ENCODE measurements at regions not wholly inside any gene's neighbourhood (a gene's known extent, or its start where the extent isn't known, plus 50 kb on each side); places are given as distances from the start of the nearest gene placed in this dataset.
"Not testable (repeated sequence)": the region's sequence is repeated elsewhere in the genome, so short reads cannot be mapped to it uniquely, and the experiment has no call there.

GRCh38 chr4:60482921-60483351 lies 717.2 kb upstream of the ADGRL3 start:
- Histone ChIP-seq H3K36me3 (no peaks in the 10 kb centered on the region), H3K27ac (no peak overlapping the region), H3K9me3 (no peaks in the 10 kb centered on the region), H3K27me3 (no peaks in the 10 kb centered on the region), H3K4me1 (no peaks in the 10 kb centered on the region), H3K4me3 (no peak overlapping the region)
- ATAC-seq (ENCODE audit: low FRiP score in 2 of 2) (no peak), DNase-seq (no peak)
- TF ChIP-seq POLR2AphosphoS5 (IDR thresholded peaks at IDR 0.05) (no peak), EP300 (IDR thresholded peaks at IDR 0.05) (no peak), POLR2A (IDR thresholded peaks at IDR 0.05) (no peak), CTCF (IDR thresholded peaks at IDR 0.05) (no peak)
- WGBS, 2 donors = 48 to 49% methylated on average over 2 of the region's 2 CpGs

GRCh38 chr4:60485276-60485675 lies 714.9 kb upstream of the ADGRL3 start:
- Histone ChIP-seq H3K27ac (no peak overlapping the region), H3K27me3 (no peaks in the 10 kb centered on the region), H3K36me3 (no peaks in the 10 kb centered on the region), H3K4me3 (no peak overlapping the region), H3K4me1 (no peaks in the 10 kb centered on the region), H3K9me3 (no peaks in the 10 kb centered on the region)
- TF ChIP-seq POLR2AphosphoS5 (IDR thresholded peaks at IDR 0.05) = no peak
- TF ChIP-seq CTCF (IDR thresholded peaks at IDR 0.05) = no peak
- TF ChIP-seq POLR2A (IDR thresholded peaks at IDR 0.05) = no peak
- no peak for ATAC-seq (ENCODE audit: low FRiP score in 2 of 2)
- no peak for DNase-seq
- 73 to 77% methylated on average over 3 of the region's 3 CpGs for WGBS, 2 donors

- H3K9me3 ChIP-seq; H3K4me1 ChIP-seq; ATAC-seq (ENCODE audit: low FRiP score in 2 of 2); H3K36me3 ChIP-seq; H3K27ac ChIP-seq; H3K27me3 ChIP-seq; H3K4me3 ChIP-seq; DNase-seq: not testable (repeated sequence)
- 68 to 77% methylated on average over 3 of the region's 3 CpGs for WGBS, 2 donors
Measured at GRCh38 chr4:60487118-60487761, 712.9 kb upstream of the ADGRL3 start.

GRCh38 chr4:60500810-60501209 lies 699.3 kb upstream of the ADGRL3 start:
- Histone ChIP-seq H3K27ac (no peak overlapping the region), H3K36me3 (no peaks in the 10 kb centered on the region), H3K4me1 (no peaks in the 10 kb centered on the region), H3K9me3 (no peaks in the 10 kb centered on the region), H3K4me3 (no peak overlapping the region), H3K27me3 (no peaks in the 10 kb centered on the region)
- WGBS, 2 donors = 70 to 87% methylated on average over 1 of the region's 1 CpG
- DNase-seq = no peak
- ATAC-seq (ENCODE audit: low FRiP score in 2 of 2) = no peak
- TF ChIP-seq POLR2A (IDR thresholded peaks at IDR 0.05) (no peak), CTCF (IDR thresholded peaks at IDR 0.05) (no peak), POLR2AphosphoS5 (IDR thresholded peaks at IDR 0.05) (no peak), EP300 (IDR thresholded peaks at IDR 0.05) (no peak)

GRCh38 chr4:60502733-60503132 lies 697.4 kb upstream of the ADGRL3 start:
- H3K4me3 ChIP-seq = no peak overlapping the region
- no peak for ATAC-seq (ENCODE audit: low FRiP score in 2 of 2)
- TF ChIP-seq EP300 (IDR thresholded peaks at IDR 0.05) (no peak), POLR2A (IDR thresholded peaks at IDR 0.05) (no peak), CTCF (IDR thresholded peaks at IDR 0.05) (no peak), POLR2AphosphoS5 (IDR thresholded peaks at IDR 0.05) (no peak)
- DNase-seq = no peak
- no peaks in the 10 kb centered on the region for H3K4me1 ChIP-seq
- H3K27me3 ChIP-seq = no peaks in the 10 kb centered on the region
- H3K27ac ChIP-seq = no peak overlapping the region
- no peaks in the 10 kb centered on the region for H3K36me3 ChIP-seq
- H3K9me3 ChIP-seq = no peaks in the 10 kb centered on the region

Measured in upper lobe of left lung (tissue), 6 donors.